ENCODE measurements at regions not wholly inside any gene's neighbourhood (a gene's known extent, or its start where the extent isn't known, plus 50 kb on each side); places are given as distances from the start of the nearest gene placed in this dataset.

DNA sequence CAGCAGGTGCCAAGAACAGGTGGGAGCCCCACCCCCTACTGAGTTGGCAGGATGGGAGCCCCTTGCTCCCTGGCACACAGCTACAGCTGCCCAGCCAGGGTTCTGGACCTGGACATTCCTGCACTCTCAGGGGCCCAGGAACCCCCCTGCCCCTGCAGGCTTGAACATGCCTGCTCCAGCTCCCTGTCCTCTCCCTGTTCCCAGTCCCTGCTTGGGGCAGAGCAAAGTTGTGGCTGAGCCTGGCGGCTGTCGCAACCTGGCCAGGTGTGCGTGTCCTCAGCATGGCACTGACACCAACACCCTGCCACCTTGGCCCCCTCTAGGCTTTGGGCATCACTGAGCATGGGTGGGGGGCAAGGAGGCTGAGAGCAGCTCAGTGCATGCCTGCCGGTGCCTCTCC is 491.2 kb upstream of the NOX3 start:
- H3K18ac ChIP-seq (ENCODE audit: low read depth in 1 of 2, low read length in 2 of 2) = no peak overlapping the region
- H3K27ac ChIP-seq (ENCODE audit: low read length, poor library complexity, severe bottlenecking) = no peak overlapping the region
- H3K14ac ChIP-seq (ENCODE audit: low read length in 2 of 2) = no peak overlapping the region
- peak overlapping the region in 1 of 2 experiments; percentile 2 for H2BK12ac ChIP-seq (ENCODE audit: low read length in 2 of 2)
- 88% methylated on average over 4 of the region's 4 CpGs for WGBS
- no peak for DNase-seq
- peaks cover 62% of the 10 kb centered on the region for H3K9me3 ChIP-seq (ENCODE audit: control insufficient read depth, low read length)
- no peak overlapping the region for H3K4me2 ChIP-seq (ENCODE audit: low read length, poor library complexity, severe bottlenecking)
- no peak overlapping the region for H4K91ac ChIP-seq (ENCODE audit: low read length)
- no peak overlapping the region for H4K8ac ChIP-seq (ENCODE audit: low read length)
- no peak overlapping the region for H3K4ac ChIP-seq (ENCODE audit: low read depth in 1 of 2, low read length in 2 of 2)
- no peaks in the 10 kb centered on the region for H3K27me3 ChIP-seq (ENCODE audit: control insufficient read depth in 1 of 2, insufficient read depth in 1 of 2, low read length in 2 of 2)
- no peak overlapping the region for H2BK120ac ChIP-seq (ENCODE audit: low read depth, low read length)
- no peak overlapping the region for H2AK5ac ChIP-seq (ENCODE audit: low read length, severe bottlenecking)
- no peak overlapping the region for H2BK15ac ChIP-seq (ENCODE audit: low read depth, poor library complexity, severe bottlenecking)
- H3K9ac ChIP-seq (ENCODE audit: low read length) = no peak overlapping the region
- H2BK5ac ChIP-seq (ENCODE audit: low read depth, low read length, poor library complexity, severe bottlenecking) = no peak overlapping the region
- H3K4me3 ChIP-seq (ENCODE audit: insufficient read depth in 1 of 2, low read depth in 1 of 2, low read length in 2 of 2) = no peak overlapping the region
- no peaks in the 10 kb centered on the region for H3K79me1 ChIP-seq (replicated peaks; ENCODE audit: low read length, poor library complexity, severe bottlenecking)
- no peaks in the 10 kb centered on the region for H3K36me3 ChIP-seq (ENCODE audit: control insufficient read depth in 1 of 2, insufficient read depth in 2 of 2, low read depth in 1 of 2, low read length in 2 of 2)
- no peak overlapping the region for H2AFZ ChIP-seq (ENCODE audit: low read depth, low read length)
- no peaks in the 10 kb centered on the region for H3K4me1 ChIP-seq (ENCODE audit: control insufficient read depth, insufficient read depth, low read depth, low read length)
- H3K23ac ChIP-seq (ENCODE audit: low read length in 2 of 2) = no peak overlapping the region

DNA sequence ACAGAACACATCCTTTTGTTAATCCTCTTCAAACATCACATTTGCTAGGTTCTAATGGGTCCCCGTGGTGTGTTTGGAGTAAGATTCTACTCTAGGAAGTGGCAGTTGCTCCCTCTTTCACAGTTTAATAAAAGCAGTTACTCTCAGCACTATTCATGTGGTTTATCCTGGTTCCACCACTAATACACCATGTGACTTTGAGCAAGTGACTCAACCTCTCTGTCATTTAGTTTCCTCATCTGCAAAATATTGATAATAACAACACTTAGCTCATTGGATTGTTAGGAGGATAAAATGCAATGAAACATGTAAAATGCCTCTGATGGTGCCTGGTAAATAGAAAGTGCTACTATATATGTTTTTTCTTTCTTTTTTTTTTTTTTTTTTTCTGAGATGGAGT is 488.0 kb upstream of the NOX3 start:
- no peak overlapping the region for H2AFZ ChIP-seq (ENCODE audit: low read depth, low read length)
- no peaks in the 10 kb centered on the region for H3K36me3 ChIP-seq (ENCODE audit: control insufficient read depth in 1 of 2, insufficient read depth in 2 of 2, low read depth in 1 of 2, low read length in 2 of 2)
- H3K14ac ChIP-seq (ENCODE audit: low read length in 2 of 2) = no peak overlapping the region
- no peak overlapping the region for H4K91ac ChIP-seq (ENCODE audit: low read length)
- H2BK15ac ChIP-seq (ENCODE audit: low read depth, poor library complexity, severe bottlenecking) = no peak overlapping the region
- no peaks in the 10 kb centered on the region for H3K27me3 ChIP-seq (ENCODE audit: control insufficient read depth in 1 of 2, insufficient read depth in 1 of 2, low read length in 2 of 2)
- H3K9ac ChIP-seq (ENCODE audit: low read length) = no peak overlapping the region
- no peak overlapping the region for H2BK120ac ChIP-seq (ENCODE audit: low read depth, low read length)
- no peaks in the 10 kb centered on the region for H3K4me1 ChIP-seq (ENCODE audit: control insufficient read depth, insufficient read depth, low read depth, low read length)
- H3K79me1 ChIP-seq (replicated peaks; ENCODE audit: low read length, poor library complexity, severe bottlenecking) = no peaks in the 10 kb centered on the region
- no peak overlapping the region for H3K4ac ChIP-seq (ENCODE audit: low read depth in 1 of 2, low read length in 2 of 2)
- H3K18ac ChIP-seq (ENCODE audit: low read depth in 1 of 2, low read length in 2 of 2) = no peak overlapping the region
- H2AK5ac ChIP-seq (ENCODE audit: low read length, severe bottlenecking) = no peak overlapping the region
- peak; percentile 65 for DNase-seq
- peaks cover 76% of the 10 kb centered on the region for H3K9me3 ChIP-seq (ENCODE audit: control insufficient read depth, low read length)
- WGBS = 89% methylated on average over 1 of the region's 1 CpG
- H3K4me2 ChIP-seq (ENCODE audit: low read length, poor library complexity, severe bottlenecking) = no peak overlapping the region
- H3K4me3 ChIP-seq (ENCODE audit: insufficient read depth in 1 of 2, low read depth in 1 of 2, low read length in 2 of 2) = no peak overlapping the region
- H2BK5ac ChIP-seq (ENCODE audit: low read depth, low read length, poor library complexity, severe bottlenecking) = no peak overlapping the region
- no peak overlapping the region for H3K23ac ChIP-seq (ENCODE audit: low read length in 2 of 2)
- no peak overlapping the region for H4K8ac ChIP-seq (ENCODE audit: low read length)
- no peak overlapping the region for H2BK12ac ChIP-seq (ENCODE audit: low read length in 2 of 2)
- no peak overlapping the region for H3K27ac ChIP-seq (ENCODE audit: low read length, poor library complexity, severe bottlenecking)

DNA sequence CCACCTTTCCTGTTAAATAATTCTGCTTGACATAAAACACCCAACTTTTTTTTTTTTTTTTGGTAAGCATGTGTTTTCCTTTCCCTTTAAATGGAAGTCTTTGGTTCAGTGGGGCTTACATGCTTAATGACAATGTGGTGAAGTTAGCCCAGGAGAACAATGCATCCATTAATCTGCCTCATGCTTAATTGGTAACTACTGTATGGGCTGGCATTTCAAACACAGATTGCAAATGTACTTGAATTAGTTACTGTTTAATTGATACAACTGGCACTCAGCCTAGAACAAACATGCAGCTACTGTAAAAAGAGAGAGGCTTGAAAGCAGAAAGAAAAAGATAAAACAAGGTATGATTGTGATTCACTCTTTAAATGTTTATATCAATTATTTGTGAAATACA is 483.6 kb upstream of the NOX3 start:
- no peak overlapping the region for H3K23ac ChIP-seq (ENCODE audit: low read length in 2 of 2)
- no peak for DNase-seq
- no peak overlapping the region for H2BK15ac ChIP-seq (ENCODE audit: low read depth, poor library complexity, severe bottlenecking)
- no peaks in the 10 kb centered on the region for H3K79me1 ChIP-seq (replicated peaks; ENCODE audit: low read length, poor library complexity, severe bottlenecking)
- no peak overlapping the region for H2BK120ac ChIP-seq (ENCODE audit: low read depth, low read length)
- H3K36me3 ChIP-seq (ENCODE audit: control insufficient read depth in 1 of 2, insufficient read depth in 2 of 2, low read depth in 1 of 2, low read length in 2 of 2) = no peaks in the 10 kb centered on the region
- H4K91ac ChIP-seq (ENCODE audit: low read length) = no peak overlapping the region
- H3K14ac ChIP-seq (ENCODE audit: low read length in 2 of 2) = no peak overlapping the region
- no peak overlapping the region for H2AK5ac ChIP-seq (ENCODE audit: low read length, severe bottlenecking)
- H3K9me3 ChIP-seq (ENCODE audit: control insufficient read depth, low read length) = peaks cover 71% of the 10 kb centered on the region
- H3K4ac ChIP-seq (ENCODE audit: low read depth in 1 of 2, low read length in 2 of 2) = no peak overlapping the region
- no peak overlapping the region for H2AFZ ChIP-seq (ENCODE audit: low read depth, low read length)
- no peak overlapping the region for H3K4me3 ChIP-seq (ENCODE audit: insufficient read depth in 1 of 2, low read depth in 1 of 2, low read length in 2 of 2)
- no peak overlapping the region for H3K9ac ChIP-seq (ENCODE audit: low read length)
- no peak overlapping the region for H3K18ac ChIP-seq (ENCODE audit: low read depth in 1 of 2, low read length in 2 of 2)
- H4K8ac ChIP-seq (ENCODE audit: low read length) = no peak overlapping the region
- H3K4me2 ChIP-seq (ENCODE audit: low read length, poor library complexity, severe bottlenecking) = no peak overlapping the region
- H2BK5ac ChIP-seq (ENCODE audit: low read depth, low read length, poor library complexity, severe bottlenecking) = no peak overlapping the region
- H2BK12ac ChIP-seq (ENCODE audit: low read length in 2 of 2) = no peak overlapping the region
- no peak overlapping the region for H3K27ac ChIP-seq (ENCODE audit: low read length, poor library complexity, severe bottlenecking)
- no peaks in the 10 kb centered on the region for H3K27me3 ChIP-seq (ENCODE audit: control insufficient read depth in 1 of 2, insufficient read depth in 1 of 2, low read length in 2 of 2)
- H3K4me1 ChIP-seq (ENCODE audit: control insufficient read depth, insufficient read depth, low read depth, low read length) = no peaks in the 10 kb centered on the region

DNA sequence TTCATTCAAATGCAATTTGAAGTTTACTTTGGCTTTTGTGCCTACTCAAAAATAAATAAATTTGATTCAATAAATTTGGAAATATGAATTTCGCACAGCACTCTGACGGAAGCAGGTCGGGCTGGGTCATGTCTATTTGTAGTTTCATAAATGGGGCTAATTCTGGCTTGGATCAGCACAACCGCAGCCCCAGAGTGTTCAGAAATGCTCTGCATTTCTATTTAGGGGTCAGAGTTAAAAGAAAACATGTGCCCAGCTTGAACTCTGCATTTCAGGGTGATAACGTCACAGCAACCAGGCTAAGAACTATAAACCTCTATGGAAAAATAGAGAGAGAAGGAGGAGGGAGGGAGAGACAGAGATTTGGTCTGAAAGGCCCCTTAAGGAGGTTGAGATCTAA is 480.9 kb upstream of the NOX3 start:
- Histone ChIP-seq H3K14ac (ENCODE audit: low read length in 2 of 2) (no peak overlapping the region), H3K27me3 (ENCODE audit: control insufficient read depth in 1 of 2, insufficient read depth in 1 of 2, low read length in 2 of 2) (no peaks in the 10 kb centered on the region), H3K9ac (ENCODE audit: low read length) (no peak overlapping the region), H3K27ac (ENCODE audit: low read length, poor library complexity, severe bottlenecking) (no peak overlapping the region), H3K4me2 (ENCODE audit: low read length, poor library complexity, severe bottlenecking) (no peak overlapping the region), H3K4me3 (ENCODE audit: insufficient read depth in 1 of 2, low read depth in 1 of 2, low read length in 2 of 2) (no peak overlapping the region), H2BK15ac (ENCODE audit: low read depth, poor library complexity, severe bottlenecking) (no peak overlapping the region), H2BK5ac (ENCODE audit: low read depth, low read length, poor library complexity, severe bottlenecking) (no peak overlapping the region), H4K91ac (ENCODE audit: low read length) (no peak overlapping the region), H3K23ac (ENCODE audit: low read length in 2 of 2) (no peak overlapping the region), H3K79me1 (replicated peaks; ENCODE audit: low read length, poor library complexity, severe bottlenecking) (no peaks in the 10 kb centered on the region), H2AK5ac (ENCODE audit: low read length, severe bottlenecking) (no peak overlapping the region), H3K9me3 (ENCODE audit: control insufficient read depth, low read length) (peaks cover 74% of the 10 kb centered on the region), H4K8ac (ENCODE audit: low read length) (no peak overlapping the region), H3K18ac (ENCODE audit: low read depth in 1 of 2, low read length in 2 of 2) (no peak overlapping the region), H3K4me1 (ENCODE audit: control insufficient read depth, insufficient read depth, low read depth, low read length) (no peaks in the 10 kb centered on the region), H2AFZ (ENCODE audit: low read depth, low read length) (no peak overlapping the region), H3K36me3 (ENCODE audit: control insufficient read depth in 1 of 2, insufficient read depth in 2 of 2, low read depth in 1 of 2, low read length in 2 of 2) (no peaks in the 10 kb centered on the region), H3K4ac (ENCODE audit: low read depth in 1 of 2, low read length in 2 of 2) (no peak overlapping the region), H2BK120ac (ENCODE audit: low read depth, low read length) (no peak overlapping the region), H2BK12ac (ENCODE audit: low read length in 2 of 2) (no peak overlapping the region)
- DNase-seq = no peak
- 90% methylated on average over 5 of the region's 5 CpGs for WGBS
